ENCODE measurements at regions not wholly inside any gene's neighbourhood (a gene's known extent, or its start where the extent isn't known, plus 50 kb on each side); places are given as distances from the start of the nearest gene placed in this dataset.

DNA sequence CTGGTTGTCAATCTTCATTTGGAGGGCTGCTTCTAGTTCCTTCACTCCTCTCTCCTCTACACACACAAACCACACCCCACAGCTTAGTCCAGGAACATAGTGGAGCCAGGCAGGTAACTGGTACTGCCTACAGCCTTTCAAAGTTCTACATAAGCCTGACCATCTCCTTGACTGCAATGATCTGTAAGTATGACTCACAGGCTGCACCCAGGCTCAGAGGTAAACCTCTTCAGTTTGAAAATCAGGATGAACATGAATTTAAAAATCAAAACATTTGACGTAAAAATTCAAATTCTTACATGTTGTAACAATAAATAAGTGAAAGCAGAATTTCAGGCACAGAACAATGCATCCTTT lies 68.7 kb upstream of the C10orf120 start:
- TF ChIP-seq NR1H2 (CRISPR knock-in tag; IDR thresholded peaks at IDR 0.05) (no peak), GTF2I (CRISPR knock-in tag; conservative IDR thresholded peaks at IDR 0.05) (no peak), ETV6 (CRISPR knock-in tag; IDR thresholded peaks at IDR 0.05) (no peak), FOXJ3 (CRISPR knock-in tag; IDR thresholded peaks at IDR 0.05; ENCODE audit: borderline replicate concordance) (no peak)
- TF ChIP-seq, protein P1, sequence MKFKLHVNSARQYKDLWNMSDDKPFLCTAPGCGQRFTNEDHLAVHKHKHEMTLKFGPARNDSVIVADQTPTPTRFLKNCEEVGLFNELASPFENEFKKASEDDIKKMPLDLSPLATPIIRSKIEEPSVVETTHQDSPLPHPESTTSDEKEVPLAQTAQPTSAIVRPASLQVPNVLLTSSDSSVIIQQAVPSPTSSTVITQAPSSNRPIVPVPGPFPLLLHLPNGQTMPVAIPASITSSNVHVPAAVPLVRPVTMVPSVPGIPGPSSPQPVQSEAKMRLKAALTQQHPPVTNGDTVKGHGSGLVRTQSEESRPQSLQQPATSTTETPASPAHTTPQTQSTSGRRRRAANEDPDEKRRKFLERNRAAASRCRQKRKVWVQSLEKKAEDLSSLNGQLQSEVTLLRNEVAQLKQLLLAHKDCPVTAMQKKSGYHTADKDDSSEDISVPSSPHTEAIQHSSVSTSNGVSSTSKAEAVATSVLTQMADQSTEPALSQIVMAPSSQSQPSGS (CRISPR knock-in tag; IDR thresholded peaks at IDR 0.05; ENCODE audit: borderline replicate concordance, low read depth): no peak
- TF ChIP-seq, protein P2, sequence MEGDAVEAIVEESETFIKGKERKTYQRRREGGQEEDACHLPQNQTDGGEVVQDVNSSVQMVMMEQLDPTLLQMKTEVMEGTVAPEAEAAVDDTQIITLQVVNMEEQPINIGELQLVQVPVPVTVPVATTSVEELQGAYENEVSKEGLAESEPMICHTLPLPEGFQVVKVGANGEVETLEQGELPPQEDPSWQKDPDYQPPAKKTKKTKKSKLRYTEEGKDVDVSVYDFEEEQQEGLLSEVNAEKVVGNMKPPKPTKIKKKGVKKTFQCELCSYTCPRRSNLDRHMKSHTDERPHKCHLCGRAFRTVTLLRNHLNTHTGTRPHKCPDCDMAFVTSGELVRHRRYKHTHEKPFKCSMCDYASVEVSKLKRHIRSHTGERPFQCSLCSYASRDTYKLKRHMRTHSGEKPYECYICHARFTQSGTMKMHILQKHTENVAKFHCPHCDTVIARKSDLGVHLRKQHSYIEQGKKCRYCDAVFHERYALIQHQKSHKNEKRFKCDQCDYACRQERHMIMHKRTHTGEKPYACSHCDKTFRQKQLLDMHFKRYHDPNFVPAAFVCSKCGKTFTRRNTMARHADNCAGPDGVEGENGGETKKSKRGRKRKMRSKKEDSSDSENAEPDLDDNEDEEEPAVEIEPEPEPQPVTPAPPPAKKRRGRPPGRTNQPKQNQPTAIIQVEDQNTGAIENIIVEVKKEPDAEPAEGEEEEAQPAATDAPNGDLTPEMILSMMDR (IDR thresholded peaks at IDR 0.05): no peak
